ENCODE measurements at regions not wholly inside any gene's neighbourhood (a gene's known extent, or its start where the extent isn't known, plus 50 kb on each side); places are given as distances from the start of the nearest gene placed in this dataset.

- no peaks in the 10 kb centered on the region for H4K20me1 ChIP-seq (ENCODE audit: insufficient read depth, poor library complexity, severe bottlenecking)
- no peaks in the 10 kb centered on the region for H3K9me3 ChIP-seq (ENCODE audit: low read depth)
- H3K9me2 ChIP-seq (replicated peaks; ENCODE audit: insufficient read depth), result no peaks in the 10 kb centered on the region
- H3K79me2 ChIP-seq, result no peaks in the 10 kb centered on the region
- no peaks in the 10 kb centered on the region for H3K4me1 ChIP-seq (ENCODE audit: insufficient read depth)
- H2AFZ ChIP-seq, result no peak overlapping the region
- H3K4me3 ChIP-seq, result no peak overlapping the region
- DNase-seq (ENCODE audit: low spot score), result no peak
- no peaks in the 10 kb centered on the region for H3K27me3 ChIP-seq
- H3K27ac ChIP-seq, result no peak overlapping the region
- H3K36me3 ChIP-seq (replicated peaks; ENCODE audit: insufficient read depth, low read depth), result no peaks in the 10 kb centered on the region
- TF ChIP-seq EZH2 (IDR thresholded peaks at IDR 0.05; ENCODE audit: borderline replicate concordance) (no peak), EZH2phosphoT487 (IDR thresholded peaks at IDR 0.05; ENCODE audit: low read depth, severe bottlenecking, unreplicated experiment) (no peak)
- TF ChIP-seq, protein P1, sequence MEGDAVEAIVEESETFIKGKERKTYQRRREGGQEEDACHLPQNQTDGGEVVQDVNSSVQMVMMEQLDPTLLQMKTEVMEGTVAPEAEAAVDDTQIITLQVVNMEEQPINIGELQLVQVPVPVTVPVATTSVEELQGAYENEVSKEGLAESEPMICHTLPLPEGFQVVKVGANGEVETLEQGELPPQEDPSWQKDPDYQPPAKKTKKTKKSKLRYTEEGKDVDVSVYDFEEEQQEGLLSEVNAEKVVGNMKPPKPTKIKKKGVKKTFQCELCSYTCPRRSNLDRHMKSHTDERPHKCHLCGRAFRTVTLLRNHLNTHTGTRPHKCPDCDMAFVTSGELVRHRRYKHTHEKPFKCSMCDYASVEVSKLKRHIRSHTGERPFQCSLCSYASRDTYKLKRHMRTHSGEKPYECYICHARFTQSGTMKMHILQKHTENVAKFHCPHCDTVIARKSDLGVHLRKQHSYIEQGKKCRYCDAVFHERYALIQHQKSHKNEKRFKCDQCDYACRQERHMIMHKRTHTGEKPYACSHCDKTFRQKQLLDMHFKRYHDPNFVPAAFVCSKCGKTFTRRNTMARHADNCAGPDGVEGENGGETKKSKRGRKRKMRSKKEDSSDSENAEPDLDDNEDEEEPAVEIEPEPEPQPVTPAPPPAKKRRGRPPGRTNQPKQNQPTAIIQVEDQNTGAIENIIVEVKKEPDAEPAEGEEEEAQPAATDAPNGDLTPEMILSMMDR (IDR thresholded peaks at IDR 0.05; ENCODE audit: poor library complexity), result no peak
- no peak overlapping the region for H3K4me2 ChIP-seq
- 75% methylated on average over 2 of the region's 2 CpGs for WGBS (ENCODE audit: low lambda C conversion rate, missing lambda C conversion rate)
Measured at GRCh38 chr7:20519645-20520044, 95.8 kb upstream of the ABCB5 start.

DNA sequence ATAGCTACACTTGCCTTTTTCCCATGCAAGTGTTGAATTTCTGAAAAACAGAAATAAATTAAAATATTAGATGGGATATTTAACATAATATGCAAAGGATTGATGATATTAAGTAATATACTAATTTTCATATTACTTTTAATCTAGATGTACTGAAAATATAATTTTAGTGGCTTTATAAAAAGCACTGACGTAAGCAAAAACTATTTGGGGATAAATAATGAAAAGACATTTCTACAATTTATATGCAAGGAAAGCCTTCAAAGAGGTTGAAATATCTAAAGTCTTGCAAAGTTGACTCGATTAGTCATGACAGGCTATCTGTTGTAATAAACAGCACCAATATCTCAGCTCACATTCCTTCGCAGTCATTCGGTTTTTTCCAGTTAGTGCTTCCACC is 94.9 kb upstream of the ABCB5 start:
- Histone ChIP-seq H3K4me3 (no peak overlapping the region), H3K4me2 (no peak overlapping the region), H3K27ac (no peak overlapping the region), H3K27me3 (no peaks in the 10 kb centered on the region), H3K9me2 (replicated peaks; ENCODE audit: insufficient read depth) (no peaks in the 10 kb centered on the region), H3K79me2 (no peaks in the 10 kb centered on the region), H2AFZ (no peak overlapping the region), H3K9me3 (ENCODE audit: low read depth) (no peaks in the 10 kb centered on the region), H3K36me3 (replicated peaks; ENCODE audit: insufficient read depth, low read depth) (no peaks in the 10 kb centered on the region), H3K4me1 (ENCODE audit: insufficient read depth) (no peaks in the 10 kb centered on the region), H4K20me1 (ENCODE audit: insufficient read depth, poor library complexity, severe bottlenecking) (no peaks in the 10 kb centered on the region)
- DNase-seq (ENCODE audit: low spot score), result no peak
- 89% methylated on average over 4 of the region's 4 CpGs for WGBS (ENCODE audit: low lambda C conversion rate, missing lambda C conversion rate)
- TF ChIP-seq EZH2 (IDR thresholded peaks at IDR 0.05; ENCODE audit: borderline replicate concordance) (no peak), EZH2phosphoT487 (IDR thresholded peaks at IDR 0.05; ENCODE audit: low read depth, severe bottlenecking, unreplicated experiment) (no peak)
- TF ChIP-seq, protein P1 (IDR thresholded peaks at IDR 0.05; ENCODE audit: poor library complexity), result no peak

GRCh38 chr7:20521243-20521642 is 94.2 kb upstream of the ABCB5 start:
- Histone ChIP-seq H2AFZ (no peak overlapping the region), H3K9me2 (replicated peaks; ENCODE audit: insufficient read depth) (no peaks in the 10 kb centered on the region), H4K20me1 (ENCODE audit: insufficient read depth, poor library complexity, severe bottlenecking) (no peaks in the 10 kb centered on the region), H3K79me2 (no peaks in the 10 kb centered on the region), H3K9me3 (ENCODE audit: low read depth) (no peaks in the 10 kb centered on the region), H3K27ac (no peak overlapping the region), H3K4me2 (no peak overlapping the region), H3K4me3 (no peak overlapping the region), H3K4me1 (ENCODE audit: insufficient read depth) (no peaks in the 10 kb centered on the region), H3K27me3 (no peaks in the 10 kb centered on the region), H3K36me3 (replicated peaks; ENCODE audit: insufficient read depth, low read depth) (no peaks in the 10 kb centered on the region)
- 85% methylated on average over 1 of the region's 1 CpG for WGBS (ENCODE audit: low lambda C conversion rate, missing lambda C conversion rate)
- TF ChIP-seq EZH2 (IDR thresholded peaks at IDR 0.05; ENCODE audit: borderline replicate concordance) (no peak), EZH2phosphoT487 (IDR thresholded peaks at IDR 0.05; ENCODE audit: low read depth, severe bottlenecking, unreplicated experiment) (no peak)
- TF ChIP-seq, protein P1 (IDR thresholded peaks at IDR 0.05; ENCODE audit: poor library complexity), result no peak
- no peak for DNase-seq (ENCODE audit: low spot score)

GRCh38 chr7:20529260-20529659 is 86.2 kb upstream of the ABCB5 start:
- H3K4me3 ChIP-seq, result no peak overlapping the region
- H3K36me3 ChIP-seq (replicated peaks; ENCODE audit: insufficient read depth, low read depth), result no peaks in the 10 kb centered on the region
- TF ChIP-seq, protein P1 (IDR thresholded peaks at IDR 0.05; ENCODE audit: poor library complexity), result no peak
- TF ChIP-seq EZH2 (IDR thresholded peaks at IDR 0.05; ENCODE audit: borderline replicate concordance), result no peak
- TF ChIP-seq EZH2phosphoT487 (IDR thresholded peaks at IDR 0.05; ENCODE audit: low read depth, severe bottlenecking, unreplicated experiment), result no peak
- H3K9me3 ChIP-seq (ENCODE audit: low read depth), result no peaks in the 10 kb centered on the region
- H3K27me3 ChIP-seq, result no peaks in the 10 kb centered on the region
- DNase-seq (ENCODE audit: low spot score), result no peak
- no peaks in the 10 kb centered on the region for H4K20me1 ChIP-seq (ENCODE audit: insufficient read depth, poor library complexity, severe bottlenecking)
- H3K4me1 ChIP-seq (ENCODE audit: insufficient read depth), result no peaks in the 10 kb centered on the region
- H2AFZ ChIP-seq, result no peak overlapping the region
- no peak overlapping the region for H3K4me2 ChIP-seq
- no peak overlapping the region for H3K27ac ChIP-seq
- no peaks in the 10 kb centered on the region for H3K79me2 ChIP-seq
- no peaks in the 10 kb centered on the region for H3K9me2 ChIP-seq (replicated peaks; ENCODE audit: insufficient read depth)
- WGBS (ENCODE audit: low lambda C conversion rate, missing lambda C conversion rate), result 91% methylated on average over 2 of the region's 2 CpGs

All from hepatocyte (in vitro differentiated cells).